NCI-H146 treated with DMSO at 0.1 percent for 48 hours (cell line): ENCODE measurements at regions not wholly inside any gene's neighbourhood (a gene's known extent, or its start where the extent isn't known, plus 50 kb on each side); places are given as distances from the start of the nearest gene placed in this dataset.
"Not testable (repeated sequence)": the region's sequence is repeated elsewhere in the genome, so short reads cannot be mapped to it uniquely, and the experiment has no call there.

Source experiments
- DNase-seq: peaks from one replicate; lab custom pipeline; 2025; ENCODE audit not compliant: unreplicated experiment; lab: John Stamatoyannopoulos, UW

- no peak for DNase-seq
Measured at GRCh38 chr1:31510853-31511789, 65.2 kb upstream of the TINAGL1 start.

GRCh38 chr1:31511848-31512615, 64.3 kb upstream of the TINAGL1 start:
- peak; percentile 5 for DNase-seq

GRCh38 chr1:31514117-31514516, 62.2 kb upstream of the TINAGL1 start:
- DNase-seq: no peak

GRCh38 chr1:31515056-31515775, 61.1 kb upstream of the TINAGL1 start:
- DNase-seq: no peak

- no peak for DNase-seq
Measured at GRCh38 chr1:31515936-31516335, 60.4 kb upstream of the TINAGL1 start.

GRCh38 chr1:31517301-31517700, 59.0 kb upstream of the TINAGL1 start:
- no peak for DNase-seq

GRCh38 chr1:31517986-31518385, 58.3 kb upstream of the TINAGL1 start:
- not testable (repeated sequence) for DNase-seq

- DNase-seq: no peak
Measured at GRCh38 chr1:31521761-31522555, 54.4 kb upstream of the TINAGL1 start.

- DNase-seq: no peak
Measured at GRCh38 chr1:31522556-31522845, 53.8 kb upstream of the TINAGL1 start.

GRCh38 chr1:31523012-31523411, 53.3 kb upstream of the TINAGL1 start:
- no peak for DNase-seq

- DNase-seq: no peak
Measured at GRCh38 chr1:31523769-31524168, 52.5 kb upstream of the TINAGL1 start.

GRCh38 chr1:31524186-31524901, 52.0 kb upstream of the TINAGL1 start:
- DNase-seq: no peak
